HepG2 (cell line): ENCODE measurements at regions not wholly inside any gene's neighbourhood (a gene's known extent, or its start where the extent isn't known, plus 50 kb on each side); places are given as distances from the start of the nearest gene placed in this dataset.

Experiments
- ATAC-seq: fragments of 200-7000 bp; cut with Tn5 transposase; 3 replicates; pipeline ENCODE4 v1.9.1; 2020; ENCODE audit warnings: mild to moderate bottlenecking, moderate library complexity
- BruUV-seq: library from RNA; stranded (reverse); fragments of 400-500 nt; replicated peaks from 2 replicates; lab custom pipeline; 2021; lab: Mats Ljungman, UMichigan
- CTCF ChIA-PET: fragments of 300-600 bp; formaldehyde crosslinking; extraction: SDS; loops from one replicate; lab custom pipeline; 2021; ENCODE audit warnings: low total read pairs, inconsistent platforms, low intra/inter-chr PET ratio; lab: Yijun Ruan, JAX
- POLR2A ChIA-PET: fragments of 350-600 bp; sonication (Branson Sonifier 250); formaldehyde crosslinking; loops from one replicate; lab custom pipeline; 2020; ENCODE audit warnings: antibody characterized with exemption, inconsistent platforms; lab: Yijun Ruan, JAX
- DNase-seq: peaks from one replicate; pipeline ENCODE4 v3.0.0-alpha.2; 2015; ENCODE audit warnings: low spot score
- FAIRE-seq: peaks from 3 replicates; lab custom pipeline; 2011; peaks lifted over from hg19 to GRCh38; lab: Jason Lieb, UNC
- H2AFZ ChIP-seq: one replicate; pipeline ENCODE4 v1.6.1; 2011; ENCODE audit warnings: low read length, inconsistent platforms
- H3K27ac ChIP-seq: fragments of 300-600 bp; 3 replicates; pipeline ENCODE4 v1.8.0; 2011; ENCODE audit warnings: mixed run types, mild to moderate bottlenecking, mixed read lengths, low read length, inconsistent platforms; ENCODE audit not compliant: insufficient read depth; ENCODE audit errors: extremely low read length
- H3K27me3 ChIP-seq, 2 experiments: fragments of 200-600 bp in 1 of 2; 2 replicates in 1 of 2; 3 replicates in 1 of 2; pipeline versions ENCODE4 v1.6.0 to v1.8.0; 2011; ENCODE audit warnings: low read length in 2 of 2, mild to moderate bottlenecking in 2 of 2, moderate library complexity in 2 of 2, inconsistent platforms in 1 of 2; ENCODE audit not compliant: insufficient read depth in 2 of 2, control insufficient read depth in 1 of 2
- H3K36me3 ChIP-seq, 2 experiments: fragments of 200-600 bp in 1 of 2; replicated peaks in 1 of 2; 2 replicates in 1 of 2; 3 replicates in 1 of 2; pipeline versions ENCODE4 v1.5.1 to v1.8.0; 2011; ENCODE audit warnings: low read length in 2 of 2, inconsistent platforms in 1 of 2; ENCODE audit not compliant: insufficient read depth in 2 of 2, control insufficient read depth in 1 of 2
- H3K4me1 ChIP-seq: 2 replicates; pipeline ENCODE4 v1.5.1; 2012; ENCODE audit warnings: low read length, inconsistent platforms; ENCODE audit not compliant: insufficient read depth
- H3K4me2 ChIP-seq: 2 replicates; pipeline ENCODE4 v1.6.0; 2011; ENCODE audit warnings: low read depth, low read length, inconsistent platforms
- H3K4me3 ChIP-seq, 3 experiments: fragments of 200-600 bp in 1 of 3; sonication (generic), shearing (Covaris generic) in 1 of 3; replicated peaks in 1 of 3; 2 replicates each; pipeline ENCODE4 v1.5.1; 2011 to 2016; ENCODE audit warnings: low read length in 3 of 3, inconsistent platforms in 2 of 3, low read depth in 2 of 3, mild to moderate bottlenecking in 2 of 3, control low read depth in 1 of 3, mixed read lengths in 1 of 3; ENCODE audit not compliant: insufficient read depth in 1 of 3
- H3K79me2 ChIP-seq: one replicate; pipeline ENCODE4 v1.6.1; 2011; ENCODE audit warnings: low read length, inconsistent platforms; ENCODE audit not compliant: insufficient read depth
- H3K9ac ChIP-seq: 2 replicates; pipeline ENCODE4 v1.6.0; 2011; ENCODE audit warnings: mild to moderate bottlenecking, low read depth, low read length, inconsistent platforms; ENCODE audit not compliant: insufficient read depth
- H3K9me3 ChIP-seq: 2 replicates; pipeline ENCODE4 v1.5.1; 2012; ENCODE audit warnings: mild to moderate bottlenecking, low read length
- H4K20me1 ChIP-seq: 2 replicates; pipeline ENCODE4 v1.6.0; 2011; ENCODE audit warnings: inconsistent platforms, mild to moderate bottlenecking, low read length, moderate library complexity; ENCODE audit not compliant: insufficient read depth
- AGO2 ChIP-seq: fragments of 200-400 bp; formaldehyde crosslinking; optimal IDR thresholded peaks from 2 replicates; pipeline ENCODE3; 2017; ENCODE audit warnings: mild to moderate bottlenecking, low read depth, low read length, moderate library complexity
- CCDC6 ChIP-seq: sonication (generic); formaldehyde crosslinking; IDR thresholded peaks from 2 replicates; pipeline ENCODE4 v1.8.1; 2022; ENCODE audit warnings: mild to moderate bottlenecking, missing genetic modification reagents, moderate library complexity
- GFI1 ChIP-seq: sonication (generic); formaldehyde crosslinking; IDR thresholded peaks from 2 replicates; pipeline ENCODE4 v1.5.0; 2020; ENCODE audit warnings: missing genetic modification reagents, mild to moderate bottlenecking, borderline replicate concordance
- HHEX ChIP-seq: IDR thresholded peaks from 2 replicates; pipeline ENCODE4 v1.6.1; 2016; ENCODE audit warnings: control low read depth
- HOXA3 ChIP-seq: sonication (generic); formaldehyde crosslinking; IDR thresholded peaks from 2 replicates; pipeline ENCODE4 v1.5.0; 2020; ENCODE audit warnings: missing genetic modification reagents
- MIER3 ChIP-seq: IDR thresholded peaks from 2 replicates; pipeline ENCODE4 v1.6.1; 2016; ENCODE audit warnings: missing compliant biosample characterization, borderline replicate concordance
- NONO ChIP-seq, 2 experiments: fragments of 450-650 bp in 1 of 2; sonication (generic) in 1 of 2; formaldehyde crosslinking in 1 of 2; IDR thresholded peaks in 1 of 2; conservative IDR thresholded peaks in 1 of 2; 2 replicates each; pipeline versions ENCODE4 v1.6.1 to v1.8.0; 2017 to 2022; ENCODE audit warnings: mild to moderate bottlenecking in 1 of 2, missing genetic modification reagents in 1 of 2, moderate library complexity in 1 of 2
- SETDB1 ChIP-seq: sonication (generic); formaldehyde crosslinking; IDR thresholded peaks from 2 replicates; pipeline ENCODE4 v1.5.1; 2020; ENCODE audit warnings: missing genetic modification reagents, mild to moderate bottlenecking, borderline replicate concordance
- YEATS4 ChIP-seq: sonication (generic); formaldehyde crosslinking; IDR thresholded peaks from 2 replicates; pipeline ENCODE4 v1.4.0; 2020; ENCODE audit warnings: missing genetic modification reagents, borderline replicate concordance
- ZNF468 ChIP-seq: sonication (generic); formaldehyde crosslinking; IDR thresholded peaks from 2 replicates; pipeline ENCODE4 v1.8.0; 2022; ENCODE audit warnings: mild to moderate bottlenecking, moderate library complexity, missing genetic modification reagents
- WGBS: methylation state at CpG from one replicate; pipeline ENCODE4 v1.1.6; 2017; ENCODE audit warnings: low lambda C conversion rate; 5-methylcytosine and 5-hydroxymethylcytosine counted together
- in situ Hi-C: cut with HindIII; loops from 2 replicates; pipeline ENCODE4 v1.10.0; 2017; ENCODE audit warnings: low pct_unique_long_range_greater_than_20kb; ENCODE audit not compliant: extremely low pct_ligation_motif_present
- intact Hi-C: fragments of 100-400 bp; cut with micrococcal nuclease; formaldehyde crosslinking; loops from one replicate; pipeline ENCODE4 v1.10.0; 2022; ENCODE audit not compliant: unreplicated experiment
- TF ChIP-seq, protein P1 (sequence below): sonication (generic); formaldehyde crosslinking; IDR thresholded peaks from 2 replicates; pipeline ENCODE4 v1.8.0; 2022; ENCODE audit warnings: low read depth, missing genetic modification reagents
- TF ChIP-seq, protein P2 (sequence below): fragments of 450-650 bp; IDR thresholded peaks from 2 replicates; pipeline ENCODE4 v1.6.1; 2017; ENCODE audit warnings: mild to moderate bottlenecking
- TF ChIP-seq, protein P3 (sequence below): sonication (generic); formaldehyde crosslinking; IDR thresholded peaks from 2 replicates; pipeline ENCODE4 v1.5.1; 2020; ENCODE audit warnings: missing genetic modification reagents, mild to moderate bottlenecking, borderline replicate concordance
- TF ChIP-seq, protein P4 (sequence below): sonication (generic); formaldehyde crosslinking; IDR thresholded peaks from 2 replicates; pipeline ENCODE4 v1.5.0; 2020; ENCODE audit warnings: mild to moderate bottlenecking, missing genetic modification reagents

DNA sequence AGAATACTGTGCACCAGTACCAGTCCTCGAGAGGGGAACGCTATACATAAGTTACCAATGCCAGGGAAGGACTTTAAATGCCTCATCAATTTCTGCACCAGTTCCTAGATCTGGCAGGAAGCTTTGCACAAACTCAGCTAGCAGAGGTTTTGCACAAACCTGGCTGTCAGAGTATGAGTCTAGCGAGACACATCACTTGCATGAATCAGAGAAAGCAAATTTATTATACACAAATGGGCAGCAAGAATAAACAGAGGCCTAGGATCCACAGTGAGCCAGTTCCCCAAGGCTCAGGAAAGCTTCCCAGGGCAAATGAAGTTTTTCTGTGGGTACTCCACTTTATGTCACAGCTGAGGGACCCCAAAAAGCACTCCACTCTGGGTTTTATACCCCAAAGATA is 523.5 kb downstream of the CFAP47 start:
- BruUV-seq, result no TSS peak
- DNase-seq, result no peak
- no peaks in the 10 kb centered on the region for H3K4me1 ChIP-seq
- no peaks in the 10 kb centered on the region for H3K9me3 ChIP-seq
- no peak overlapping the region for H3K4me3 ChIP-seq
- no peak overlapping the region for H3K27ac ChIP-seq
- no peak for ATAC-seq
- no peak overlapping the region for H3K9ac ChIP-seq
- no peaks in the 10 kb centered on the region for H4K20me1 ChIP-seq
- no peaks in the 10 kb centered on the region for H3K27me3 ChIP-seq
- FAIRE-seq, result no peak
- 0% methylated on average over 3 of the region's 3 CpGs for WGBS
- no peak overlapping the region for H3K4me2 ChIP-seq
- ChIA-PET POLR2A (no interaction called here), CTCF (no interaction called here)
- no peaks in the 10 kb centered on the region for H3K79me2 ChIP-seq
- in situ Hi-C loops (no loop called here), intact Hi-C loops (no loop called here)
- no peaks in the 10 kb centered on the region for H3K36me3 ChIP-seq
- no peak overlapping the region for H2AFZ ChIP-seq
- TF ChIP-seq, protein P1, sequence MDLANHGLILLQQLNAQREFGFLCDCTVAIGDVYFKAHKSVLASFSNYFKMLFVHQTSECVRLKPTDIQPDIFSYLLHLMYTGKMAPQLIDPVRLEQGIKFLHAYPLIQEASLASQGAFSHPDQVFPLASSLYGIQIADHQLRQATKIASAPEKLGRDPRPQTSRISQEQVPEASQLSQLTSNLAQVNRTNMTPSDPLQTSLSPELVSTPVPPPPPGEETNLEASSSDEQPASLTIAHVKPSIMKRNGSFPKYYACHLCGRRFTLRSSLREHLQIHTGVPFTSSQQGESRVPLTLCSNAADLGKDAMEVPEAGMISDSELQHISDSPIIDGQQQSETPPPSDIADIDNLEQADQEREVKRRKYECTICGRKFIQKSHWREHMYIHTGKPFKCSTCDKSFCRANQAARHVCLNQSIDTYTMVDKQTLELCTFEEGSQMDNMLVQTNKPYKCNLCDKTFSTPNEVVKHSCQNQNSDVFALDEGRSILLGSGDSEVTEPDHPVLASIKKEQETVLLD, result no peak
- no peak for TF ChIP-seq HOXA3
- TF ChIP-seq SETDB1 (CRISPR knock-in tag), result no peak
- TF ChIP-seq MIER3, result no peak
- no peak for TF ChIP-seq GFI1 (CRISPR knock-in tag)
- TF ChIP-seq AGO2, result no peak
- no peak for TF ChIP-seq HHEX (CRISPR knock-in tag)
- no peak for TF ChIP-seq ZNF468 (CRISPR knock-in tag)
- no peak for TF ChIP-seq YEATS4 (CRISPR knock-in tag)
- TF ChIP-seq, protein P2, sequence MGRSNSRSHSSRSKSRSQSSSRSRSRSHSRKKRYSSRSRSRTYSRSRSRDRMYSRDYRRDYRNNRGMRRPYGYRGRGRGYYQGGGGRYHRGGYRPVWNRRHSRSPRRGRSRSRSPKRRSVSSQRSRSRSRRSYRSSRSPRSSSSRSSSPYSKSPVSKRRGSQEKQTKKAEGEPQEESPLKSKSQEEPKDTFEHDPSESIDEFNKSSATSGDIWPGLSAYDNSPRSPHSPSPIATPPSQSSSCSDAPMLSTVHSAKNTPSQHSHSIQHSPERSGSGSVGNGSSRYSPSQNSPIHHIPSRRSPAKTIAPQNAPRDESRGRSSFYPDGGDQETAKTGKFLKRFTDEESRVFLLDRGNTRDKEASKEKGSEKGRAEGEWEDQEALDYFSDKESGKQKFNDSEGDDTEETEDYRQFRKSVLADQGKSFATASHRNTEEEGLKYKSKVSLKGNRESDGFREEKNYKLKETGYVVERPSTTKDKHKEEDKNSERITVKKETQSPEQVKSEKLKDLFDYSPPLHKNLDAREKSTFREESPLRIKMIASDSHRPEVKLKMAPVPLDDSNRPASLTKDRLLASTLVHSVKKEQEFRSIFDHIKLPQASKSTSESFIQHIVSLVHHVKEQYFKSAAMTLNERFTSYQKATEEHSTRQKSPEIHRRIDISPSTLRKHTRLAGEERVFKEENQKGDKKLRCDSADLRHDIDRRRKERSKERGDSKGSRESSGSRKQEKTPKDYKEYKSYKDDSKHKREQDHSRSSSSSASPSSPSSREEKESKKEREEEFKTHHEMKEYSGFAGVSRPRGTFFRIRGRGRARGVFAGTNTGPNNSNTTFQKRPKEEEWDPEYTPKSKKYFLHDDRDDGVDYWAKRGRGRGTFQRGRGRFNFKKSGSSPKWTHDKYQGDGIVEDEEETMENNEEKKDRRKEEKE, result no peak
- no peak for TF ChIP-seq NONO (IDR thresholded peaks at IDR 0.05)
- no peak for TF ChIP-seq NONO (CRISPR knock-in tag; conservative IDR thresholded peaks at IDR 0.05)
- TF ChIP-seq, protein P3, sequence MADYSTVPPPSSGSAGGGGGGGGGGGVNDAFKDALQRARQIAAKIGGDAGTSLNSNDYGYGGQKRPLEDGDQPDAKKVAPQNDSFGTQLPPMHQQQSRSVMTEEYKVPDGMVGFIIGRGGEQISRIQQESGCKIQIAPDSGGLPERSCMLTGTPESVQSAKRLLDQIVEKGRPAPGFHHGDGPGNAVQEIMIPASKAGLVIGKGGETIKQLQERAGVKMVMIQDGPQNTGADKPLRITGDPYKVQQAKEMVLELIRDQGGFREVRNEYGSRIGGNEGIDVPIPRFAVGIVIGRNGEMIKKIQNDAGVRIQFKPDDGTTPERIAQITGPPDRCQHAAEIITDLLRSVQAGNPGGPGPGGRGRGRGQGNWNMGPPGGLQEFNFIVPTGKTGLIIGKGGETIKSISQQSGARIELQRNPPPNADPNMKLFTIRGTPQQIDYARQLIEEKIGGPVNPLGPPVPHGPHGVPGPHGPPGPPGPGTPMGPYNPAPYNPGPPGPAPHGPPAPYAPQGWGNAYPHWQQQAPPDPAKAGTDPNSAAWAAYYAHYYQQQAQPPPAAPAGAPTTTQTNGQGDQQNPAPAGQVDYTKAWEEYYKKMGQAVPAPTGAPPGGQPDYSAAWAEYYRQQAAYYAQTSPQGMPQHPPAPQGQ (CRISPR knock-in tag), result no peak
- TF ChIP-seq, protein P4, sequence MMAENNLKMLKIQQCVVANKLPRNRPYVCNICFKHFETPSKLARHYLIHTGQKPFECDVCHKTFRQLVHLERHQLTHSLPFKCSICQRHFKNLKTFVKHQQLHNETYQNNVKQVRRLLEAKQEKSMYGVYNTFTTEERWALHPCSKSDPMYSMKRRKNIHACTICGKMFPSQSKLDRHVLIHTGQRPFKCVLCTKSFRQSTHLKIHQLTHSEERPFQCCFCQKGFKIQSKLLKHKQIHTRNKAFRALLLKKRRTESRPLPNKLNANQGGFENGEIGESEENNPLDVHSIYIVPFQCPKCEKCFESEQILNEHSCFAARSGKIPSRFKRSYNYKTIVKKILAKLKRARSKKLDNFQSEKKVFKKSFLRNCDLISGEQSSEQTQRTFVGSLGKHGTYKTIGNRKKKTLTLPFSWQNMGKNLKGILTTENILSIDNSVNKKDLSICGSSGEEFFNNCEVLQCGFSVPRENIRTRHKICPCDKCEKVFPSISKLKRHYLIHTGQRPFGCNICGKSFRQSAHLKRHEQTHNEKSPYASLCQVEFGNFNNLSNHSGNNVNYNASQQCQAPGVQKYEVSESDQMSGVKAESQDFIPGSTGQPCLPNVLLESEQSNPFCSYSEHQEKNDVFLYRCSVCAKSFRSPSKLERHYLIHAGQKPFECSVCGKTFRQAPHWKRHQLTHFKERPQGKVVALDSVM (CRISPR knock-in tag), result no peak
- TF ChIP-seq CCDC6, result no peak
